AG09319 (cell line): ENCODE measurements at regions not wholly inside any gene's neighbourhood (a gene's known extent, or its start where the extent isn't known, plus 50 kb on each side); places are given as distances from the start of the nearest gene placed in this dataset.

ENCODE experiments used
- DNase-seq: peaks from one replicate; pipeline ENCODE4 v3.0.0-alpha.2; 2010; ENCODE audit warnings: low read depth; ENCODE audit errors: extremely low read depth
- CTCF ChIP-seq: IDR thresholded peaks from 2 replicates; pipeline ENCODE4 v1.5.1; 2011; ENCODE audit warnings: low read depth, mild to moderate bottlenecking, inconsistent platforms, low read length, moderate library complexity

DNA sequence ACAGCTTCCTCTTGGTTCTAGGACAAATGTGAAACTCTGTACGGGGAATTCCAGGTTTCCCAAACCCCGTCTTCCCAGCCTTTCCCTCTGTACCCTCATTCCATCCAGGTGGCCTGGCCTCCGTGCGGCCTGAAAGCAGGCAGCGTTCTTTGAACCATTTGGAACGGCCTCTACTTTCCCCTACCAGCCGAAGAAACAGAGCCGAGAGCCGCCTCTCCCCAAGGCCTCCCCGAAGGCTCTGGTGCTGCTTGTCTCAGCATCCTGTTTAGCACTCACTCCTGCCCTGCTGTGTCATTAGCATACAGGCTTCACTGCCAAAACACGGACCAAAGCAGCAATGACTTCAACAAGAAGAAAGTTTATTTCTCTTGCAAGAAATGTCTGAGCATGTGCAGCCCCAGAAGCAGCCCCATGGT is 137.7 kb downstream of the HSD17B3 start:
- TF ChIP-seq CTCF: no peak
- no peak for DNase-seq

GRCh38 chr9:96163712-96164111 is 138.3 kb downstream of the HSD17B3 start:
- no peak for TF ChIP-seq CTCF
- no peak for DNase-seq

DNA sequence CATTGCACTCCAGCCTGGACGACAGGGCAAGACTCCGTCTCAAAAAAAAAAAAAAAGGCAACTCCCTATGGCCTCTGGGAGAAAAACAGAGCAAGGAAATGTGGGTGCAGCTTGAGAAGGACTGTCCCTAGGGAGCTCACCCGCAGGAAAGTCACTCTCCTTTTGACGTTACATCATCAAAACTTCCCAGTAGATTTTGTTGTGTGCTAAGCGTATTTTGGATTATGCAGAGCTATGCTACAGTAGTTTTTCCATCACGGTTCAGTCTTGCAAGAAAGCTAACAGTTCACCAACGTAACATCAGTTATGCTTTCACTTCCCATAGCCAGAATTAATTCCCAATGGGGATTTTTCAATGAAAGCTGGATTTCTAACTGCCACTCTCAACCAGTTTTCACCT is 138.8 kb downstream of the HSD17B3 start:
- TF ChIP-seq CTCF: no peak
- no peak for DNase-seq

GRCh38 chr9:96161819-96162218 is 140.2 kb downstream of the HSD17B3 start:
- DNase-seq: no peak
- no peak for TF ChIP-seq CTCF

DNA sequence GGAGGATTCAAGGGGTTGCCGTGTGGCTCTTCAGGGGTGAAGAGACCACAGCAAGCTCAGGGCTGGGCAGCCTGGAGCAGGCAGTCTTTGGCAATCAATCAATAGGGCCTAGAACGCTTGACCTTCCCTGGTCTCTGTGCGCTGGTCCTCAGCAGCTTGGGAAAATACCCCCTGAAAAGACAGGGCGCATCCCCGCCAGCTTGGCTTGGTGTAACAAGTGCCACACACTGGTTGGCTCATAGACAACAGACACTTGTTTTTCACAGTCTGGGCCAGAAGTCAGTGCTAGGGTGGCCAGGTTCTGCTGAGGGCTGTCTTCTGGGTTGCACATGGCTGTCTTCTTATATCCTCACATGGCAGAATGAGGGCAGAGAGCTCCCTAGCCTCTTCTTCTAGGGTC is 141.1 kb downstream of the HSD17B3 start:
- no peak for TF ChIP-seq CTCF
- no peak for DNase-seq

GRCh38 chr9:96160168-96160567 is 141.8 kb downstream of the HSD17B3 start:
- DNase-seq: no peak
- TF ChIP-seq CTCF: no peak

- TF ChIP-seq CTCF: no peak
- no peak for DNase-seq
Measured at GRCh38 chr9:96159596-96159995, 142.4 kb downstream of the HSD17B3 start.
